ENCODE measurements at regions not wholly inside any gene's neighbourhood (a gene's known extent, or its start where the extent isn't known, plus 50 kb on each side); places are given as distances from the start of the nearest gene placed in this dataset.

GRCh38 chr4:38230121-38230801 is 270.1 kb downstream of the PTTG2 start:
- H3K9me3 ChIP-seq (ENCODE audit: low read length), result no peaks in the 10 kb centered on the region
- no peaks in the 10 kb centered on the region for H3K9me2 ChIP-seq (ENCODE audit: insufficient read depth, low read length)
- CTCF ChIA-PET (ENCODE audit: unreplicated experiment), result no interaction called here
- no peak overlapping the region for H3K27ac ChIP-seq (ENCODE audit: low read depth, low read length, poor library complexity, severe bottlenecking)
- no peak overlapping the region for H2AFZ ChIP-seq (ENCODE audit: low read length)
- H3K4me1 ChIP-seq (ENCODE audit: insufficient read depth, low read length, poor library complexity, severe bottlenecking), result no peaks in the 10 kb centered on the region
- BruUV-seq (replicated peaks), result no TSS peak
- no peak for TF ChIP-seq EZH2phosphoT487 (IDR thresholded peaks at IDR 0.05; ENCODE audit: borderline replicate concordance, low read depth, low read length)
- TF ChIP-seq CTCF (conservative IDR thresholded peaks at IDR 0.05; ENCODE audit: low read length), result no peak
- H3K79me2 ChIP-seq (ENCODE audit: insufficient read depth, low read depth, low read length), result no peaks in the 10 kb centered on the region
- intact Hi-C loops (cut with micrococcal nuclease; ENCODE audit: unreplicated experiment), result no loop called here
- no peak for DNase-seq (ENCODE audit: low spot score)
- POLR2A ChIA-PET, result no interaction called here
- H3K36me3 ChIP-seq (ENCODE audit: insufficient read depth, low read length), result no peaks in the 10 kb centered on the region
- H4K20me1 ChIP-seq (ENCODE audit: insufficient read depth, low read length), result no peaks in the 10 kb centered on the region
- no peak overlapping the region for H3K4me3 ChIP-seq (ENCODE audit: low read depth, low read length, poor library complexity, severe bottlenecking)
- no peak overlapping the region for H3K4me2 ChIP-seq (ENCODE audit: low read length)

- TF ChIP-seq EZH2phosphoT487 (IDR thresholded peaks at IDR 0.05; ENCODE audit: borderline replicate concordance, low read depth, low read length), result no peak
- TF ChIP-seq CTCF (conservative IDR thresholded peaks at IDR 0.05; ENCODE audit: low read length), result no peak
- Histone ChIP-seq H3K27ac (ENCODE audit: low read depth, low read length, poor library complexity, severe bottlenecking) (no peak overlapping the region), H3K4me3 (ENCODE audit: low read depth, low read length, poor library complexity, severe bottlenecking) (no peak overlapping the region), H3K79me2 (ENCODE audit: insufficient read depth, low read depth, low read length) (no peaks in the 10 kb centered on the region), H3K9me2 (ENCODE audit: insufficient read depth, low read length) (no peaks in the 10 kb centered on the region), H3K4me1 (ENCODE audit: insufficient read depth, low read length, poor library complexity, severe bottlenecking) (no peaks in the 10 kb centered on the region), H3K36me3 (ENCODE audit: insufficient read depth, low read length) (no peaks in the 10 kb centered on the region), H4K20me1 (ENCODE audit: insufficient read depth, low read length) (no peaks in the 10 kb centered on the region), H2AFZ (ENCODE audit: low read length) (no peak overlapping the region), H3K9me3 (ENCODE audit: low read length) (no peaks in the 10 kb centered on the region), H3K4me2 (ENCODE audit: low read length) (no peak overlapping the region)
- ChIA-PET POLR2A (interaction anchor here (0.7 kb wide), 1 partner anchor 49 kb away, joined by 3 read pairs; no protein-coding TSS in a partner anchor), CTCF (ENCODE audit: unreplicated experiment) (no interaction called here)
- DNase-seq (ENCODE audit: low spot score), result no peak
- BruUV-seq (replicated peaks), result no TSS peak
- intact Hi-C loops (cut with micrococcal nuclease; ENCODE audit: unreplicated experiment), result no loop called here
Observed at GRCh38 chr4:38230821-38231563, 270.8 kb downstream of the PTTG2 start.

- CTCF ChIA-PET (ENCODE audit: unreplicated experiment), result no interaction called here
- H3K4me2 ChIP-seq (ENCODE audit: low read length), result no peak overlapping the region
- no TSS peak for BruUV-seq (replicated peaks)
Observed at GRCh38 chr4:38231626-38232025, 271.4 kb downstream of the PTTG2 start.

More at GRCh38 chr4:38231626-38232025, 271.4 kb downstream of the PTTG2 start:
- Histone ChIP-seq H3K36me3 (ENCODE audit: insufficient read depth, low read length) (no peaks in the 10 kb centered on the region), H3K27ac (ENCODE audit: low read depth, low read length, poor library complexity, severe bottlenecking) (no peak overlapping the region), H3K9me2 (ENCODE audit: insufficient read depth, low read length) (no peaks in the 10 kb centered on the region), H3K79me2 (ENCODE audit: insufficient read depth, low read depth, low read length) (no peaks in the 10 kb centered on the region), H3K9me3 (ENCODE audit: low read length) (no peaks in the 10 kb centered on the region), H4K20me1 (ENCODE audit: insufficient read depth, low read length) (no peaks in the 10 kb centered on the region), H3K4me1 (ENCODE audit: insufficient read depth, low read length, poor library complexity, severe bottlenecking) (no peaks in the 10 kb centered on the region), H2AFZ (ENCODE audit: low read length) (no peak overlapping the region), H3K4me3 (ENCODE audit: low read depth, low read length, poor library complexity, severe bottlenecking) (no peak overlapping the region)
- DNase-seq (ENCODE audit: low spot score), result no peak
- POLR2A ChIA-PET, result interaction anchor here (0.7 kb wide), 1 partner anchor 48 kb away, joined by 3 read pairs; no protein-coding TSS in a partner anchor
- intact Hi-C loops (cut with micrococcal nuclease; ENCODE audit: unreplicated experiment), result no loop called here
- TF ChIP-seq EZH2phosphoT487 (IDR thresholded peaks at IDR 0.05; ENCODE audit: borderline replicate concordance, low read depth, low read length) (no peak), CTCF (conservative IDR thresholded peaks at IDR 0.05; ENCODE audit: low read length) (no peak)

All from OCI-LY7 (cell line).